HuH-7.5 (cell line): ENCODE measurements at regions not wholly inside any gene's neighbourhood (a gene's known extent, or its start where the extent isn't known, plus 50 kb on each side); places are given as distances from the start of the nearest gene placed in this dataset.
"Not testable (repeated sequence)": the region's sequence is repeated elsewhere in the genome, so short reads cannot be mapped to it uniquely, and the experiment has no call there.

Experiments
- DNase-seq: peaks from one replicate; pipeline ENCODE4 v3.0.0; 2011; ENCODE audit warnings: low spot score

- DNase-seq: not testable (repeated sequence)
Measured at GRCh38 chr2:89305623-89306022, 614.1 kb downstream of the RPIA start.

- not testable (repeated sequence) for DNase-seq
Measured at GRCh38 chr2:89306869-89307637, 615.6 kb downstream of the RPIA start.

- not testable (repeated sequence) for DNase-seq
Measured at GRCh38 chr2:89318990-89319389, 627.5 kb downstream of the RPIA start.

DNA sequence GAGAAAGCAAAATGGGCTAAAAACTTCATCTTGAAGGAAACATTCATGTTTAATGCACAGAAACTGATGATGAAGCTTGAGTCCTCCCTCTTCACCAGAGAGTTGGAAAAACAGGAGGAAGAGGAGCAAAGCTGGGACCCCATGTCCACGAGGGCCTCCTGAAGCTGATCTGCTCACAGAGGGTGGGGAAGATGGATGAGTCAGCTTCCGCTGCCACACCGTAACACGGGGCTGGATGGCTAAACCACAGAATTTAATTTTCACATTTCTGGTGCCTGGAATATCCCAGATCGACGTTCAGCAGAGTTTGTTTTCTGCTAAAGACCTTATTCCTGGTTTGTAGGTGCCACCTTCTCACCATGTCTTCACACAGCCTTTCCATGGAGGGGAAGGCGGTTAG lies 634.4 kb downstream of the RPIA start:
- DNase-seq: not testable (repeated sequence)

DNA sequence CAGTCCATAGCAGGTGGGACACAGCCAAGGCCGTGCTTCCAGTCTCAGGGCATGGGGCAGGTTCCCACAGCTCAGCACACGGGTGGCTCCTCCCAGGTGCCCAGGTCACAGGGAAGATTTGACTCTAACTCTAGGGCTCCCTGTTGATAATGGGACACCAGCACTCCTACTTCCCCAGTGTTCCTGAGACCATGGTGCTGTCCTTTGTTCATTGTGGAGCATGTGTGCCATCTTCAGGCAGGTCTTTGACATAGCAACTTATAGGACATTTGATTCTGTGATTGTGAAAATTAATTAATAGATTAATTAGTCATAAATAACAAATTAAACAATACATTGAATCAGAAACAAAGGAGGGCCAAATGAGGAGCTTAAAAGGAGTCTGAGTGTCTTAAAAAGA lies 635.0 kb downstream of the RPIA start:
- DNase-seq: not testable (repeated sequence)

DNA sequence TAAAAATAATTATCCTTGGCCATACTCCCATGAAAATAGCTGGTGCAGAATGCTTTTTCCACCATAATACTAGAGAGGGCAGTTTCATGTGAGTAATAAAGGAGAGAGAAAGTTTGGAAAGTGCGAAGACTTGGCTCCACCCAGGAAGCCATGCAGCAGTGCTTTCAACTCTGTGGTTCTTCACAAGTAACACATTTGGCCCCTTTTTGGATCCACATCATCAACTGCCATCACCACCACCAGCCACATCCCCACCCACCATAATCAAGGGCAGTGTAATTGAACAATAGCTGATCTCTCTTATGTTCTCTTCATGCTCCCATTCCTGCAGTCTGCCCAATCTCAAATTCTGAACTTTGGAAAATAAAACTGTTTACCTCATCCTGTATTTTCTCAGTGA lies 637.3 kb downstream of the RPIA start:
- not testable (repeated sequence) for DNase-seq
